SK-N-MC (cell line): ENCODE measurements at regions not wholly inside any gene's neighbourhood (a gene's known extent, or its start where the extent isn't known, plus 50 kb on each side); places are given as distances from the start of the nearest gene placed in this dataset.

Source experiments
- EZH2 ChIP-seq: fragments of 200-600 bp; sonication (generic); IDR thresholded peaks from one replicate; pipeline ENCODE4 v1.6.1; 2017; ENCODE audit warnings: antibody characterized with exemption
- POLR2AphosphoS5 ChIP-seq: IDR thresholded peaks from 2 replicates; pipeline ENCODE4 v1.6.1; 2012; ENCODE audit warnings: mild to moderate bottlenecking, low read depth, low read length, borderline replicate concordance

- no peak for TF ChIP-seq EZH2
- no peak for TF ChIP-seq POLR2AphosphoS5
Measured at GRCh38 chr19:30783212-30783611, 411.0 kb downstream of the ZNF536 start.
